Stimulated activated effector memory CD8-positive, alpha-beta T cell treated with anti-CD3 and anti-CD28 coated beads, Interleukin-12 subunit alpha, Interleukin-12 subunit beta, amount 100 ng/mL, for 72 hours (primary cell): ENCODE measurements at regions not wholly inside any gene's neighbourhood (a gene's known extent, or its start where the extent isn't known, plus 50 kb on each side); places are given as distances from the start of the nearest gene placed in this dataset.

Source experiments
- ATAC-seq: fragments of 150-1000 bp; cut with Tn5 transposase; 2 replicates; pipeline ENCODE4 v1.10.0; 2021
- DNase-seq, 2 donors: peaks; one replicate each; pipeline ENCODE4 v3.0.0; 2021 to 2022; ENCODE audit warnings: low spot score in 2 of 2
- H3K27ac Mint-ChIP-seq: one replicate; pipeline ENCODE4 v1.8.0; 2022; ENCODE audit warnings: mild to moderate bottlenecking, mixed read lengths
- H3K36me3 Mint-ChIP-seq: one replicate; pipeline ENCODE4 v1.8.0; 2022; ENCODE audit warnings: mild to moderate bottlenecking, mixed read lengths
- H3K4me1 Mint-ChIP-seq: one replicate; pipeline ENCODE4 v1.8.0; 2022; ENCODE audit warnings: mixed read lengths
- H3K4me3 Mint-ChIP-seq: one replicate; pipeline ENCODE4 v1.8.0; 2022; ENCODE audit warnings: mild to moderate bottlenecking, mixed read lengths
- H3K9me3 Mint-ChIP-seq: one replicate; pipeline ENCODE4 v1.8.0; 2022; ENCODE audit warnings: mixed read lengths

DNA sequence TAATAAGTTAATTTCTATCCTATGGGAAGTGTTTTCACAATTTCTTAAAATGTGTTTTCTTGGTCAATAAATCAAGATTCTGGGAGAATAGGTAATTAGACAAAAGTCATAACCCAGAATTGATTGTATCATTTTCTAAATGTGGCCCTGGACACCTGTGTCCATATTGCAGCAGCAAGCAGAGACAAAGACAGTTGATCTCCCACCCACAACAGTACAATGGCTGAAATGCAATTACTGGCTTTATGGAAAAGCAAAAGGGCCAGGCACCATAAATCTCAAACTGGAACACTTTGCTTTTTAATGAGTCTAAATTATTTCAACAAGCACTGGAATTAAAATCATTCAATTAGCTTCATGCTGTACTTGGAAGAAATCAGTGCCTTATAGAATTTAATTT is 157.2 kb downstream of the ESM1 start:
- no peak overlapping the region for H3K27ac Mint-ChIP-seq
- ATAC-seq (no peak), DNase-seq (no peak)
- H3K4me3 Mint-ChIP-seq, result no peak overlapping the region
- no peaks in the 10 kb centered on the region for H3K9me3 Mint-ChIP-seq
- no peaks in the 10 kb centered on the region for H3K36me3 Mint-ChIP-seq
- no peaks in the 10 kb centered on the region for H3K4me1 Mint-ChIP-seq

- no peak for DNase-seq
- H3K36me3 Mint-ChIP-seq, result no peaks in the 10 kb centered on the region
- no peaks in the 10 kb centered on the region for H3K4me1 Mint-ChIP-seq
- ATAC-seq, result no peak
- no peak overlapping the region for H3K4me3 Mint-ChIP-seq
- H3K27ac Mint-ChIP-seq, result no peak overlapping the region
- no peaks in the 10 kb centered on the region for H3K9me3 Mint-ChIP-seq
Measured at GRCh38 chr5:54825005-54825404, 160.4 kb downstream of the ESM1 start.

- DNase-seq, result no peak
- no peak overlapping the region for H3K4me3 Mint-ChIP-seq
- H3K4me1 Mint-ChIP-seq, result no peaks in the 10 kb centered on the region
- ATAC-seq, result no peak
- no peaks in the 10 kb centered on the region for H3K9me3 Mint-ChIP-seq
- no peak overlapping the region for H3K27ac Mint-ChIP-seq
- H3K36me3 Mint-ChIP-seq, result no peaks in the 10 kb centered on the region
Measured at GRCh38 chr5:54823006-54823405, 162.4 kb downstream of the ESM1 start.

DNA sequence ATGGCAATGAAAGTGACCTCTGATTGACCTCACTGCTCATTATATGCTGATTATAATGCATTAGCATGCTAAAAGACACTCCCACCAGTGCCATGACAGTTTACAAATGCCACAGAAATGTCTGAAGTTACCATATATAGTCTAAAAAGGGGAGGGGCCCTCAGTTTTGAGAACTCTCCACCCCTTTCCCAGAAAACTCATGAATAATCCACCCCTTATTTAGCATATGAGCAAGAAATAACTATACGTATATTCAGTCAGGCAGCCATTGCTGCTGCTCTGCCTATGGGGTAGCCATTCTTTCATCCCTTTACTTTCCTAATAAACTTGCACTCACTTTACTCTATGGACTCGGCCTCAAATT is 163.1 kb downstream of the ESM1 start:
- Mint-ChIP-seq H3K27ac (no peak overlapping the region), H3K36me3 (no peaks in the 10 kb centered on the region), H3K4me1 (no peaks in the 10 kb centered on the region), H3K4me3 (no peak overlapping the region), H3K9me3 (no peaks in the 10 kb centered on the region)
- no peak for DNase-seq
- no peak for ATAC-seq

DNA sequence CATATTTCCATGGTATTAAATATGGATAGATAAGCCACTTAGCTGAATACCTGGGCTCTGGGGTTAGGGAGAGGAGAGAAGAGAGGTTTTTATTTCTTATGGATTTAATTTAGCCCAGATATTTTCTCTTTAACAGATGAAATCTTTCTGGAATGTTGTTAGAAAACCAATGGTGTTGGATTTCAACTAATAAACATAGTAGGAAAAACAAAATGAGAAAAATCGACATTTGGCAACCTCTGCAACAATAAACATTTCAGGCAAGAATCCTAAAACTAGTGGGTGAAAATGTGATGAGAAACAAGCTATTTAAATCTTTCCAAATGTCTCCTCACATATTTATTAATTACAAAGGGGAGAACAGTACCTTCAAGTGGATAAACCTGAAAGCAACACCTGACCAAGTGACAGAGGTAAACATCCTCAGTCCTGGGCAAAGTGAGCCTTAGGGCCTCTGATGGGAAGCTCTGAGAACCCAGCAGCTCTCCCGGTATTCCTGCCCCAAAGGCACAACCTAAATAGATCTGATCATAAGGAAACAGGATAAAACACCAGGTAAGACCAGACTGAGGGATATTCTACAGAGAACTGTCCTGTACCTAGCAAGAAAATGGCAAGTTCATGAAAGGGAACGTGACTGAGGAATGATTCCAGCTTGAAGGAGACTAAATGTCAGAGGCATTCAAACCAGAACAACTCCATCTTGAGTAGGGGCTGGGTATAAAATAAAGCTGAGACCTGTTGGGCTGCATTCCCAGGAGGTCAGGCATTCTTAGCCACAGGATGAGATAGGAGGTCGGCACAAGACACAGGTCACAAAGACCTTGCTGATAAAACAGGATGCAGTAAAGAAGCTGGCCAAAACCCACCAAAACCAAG is 163.7 kb downstream of the ESM1 start:
- no peak for ATAC-seq
- DNase-seq, result no peak
- Mint-ChIP-seq H3K4me3 (no peak overlapping the region), H3K27ac (no peak overlapping the region), H3K4me1 (no peaks in the 10 kb centered on the region), H3K9me3 (no peaks in the 10 kb centered on the region), H3K36me3 (no peaks in the 10 kb centered on the region)

- no peaks in the 10 kb centered on the region for H3K4me1 Mint-ChIP-seq
- H3K4me3 Mint-ChIP-seq, result no peak overlapping the region
- no peak for DNase-seq
- no peak for ATAC-seq
- H3K36me3 Mint-ChIP-seq, result no peaks in the 10 kb centered on the region
- no peak overlapping the region for H3K27ac Mint-ChIP-seq
- no peaks in the 10 kb centered on the region for H3K9me3 Mint-ChIP-seq
Measured at GRCh38 chr5:54820346-54821134, 164.9 kb downstream of the ESM1 start.

GRCh38 chr5:54807421-54807820 is 178.0 kb downstream of the ESM1 start:
- Mint-ChIP-seq H3K9me3 (no peaks in the 10 kb centered on the region), H3K27ac (no peak overlapping the region), H3K36me3 (no peaks in the 10 kb centered on the region), H3K4me3 (no peak overlapping the region), H3K4me1 (peaks cover 13% of the 10 kb centered on the region)
- DNase-seq (no peak), ATAC-seq (no peak)

- Mint-ChIP-seq H3K4me3 (no peak overlapping the region), H3K36me3 (no peaks in the 10 kb centered on the region), H3K9me3 (no peaks in the 10 kb centered on the region), H3K27ac (peak overlapping the region; percentile 18), H3K4me1 (peaks cover 13% of the 10 kb centered on the region)
- no peak for DNase-seq
- ATAC-seq, result no peak
Measured at GRCh38 chr5:54804521-54804920, 180.9 kb downstream of the ESM1 start.

- H3K27ac Mint-ChIP-seq, result no peak overlapping the region
- H3K4me3 Mint-ChIP-seq, result no peak overlapping the region
- no peak for DNase-seq
- ATAC-seq, result no peak
- H3K4me1 Mint-ChIP-seq, result peaks cover 13% of the 10 kb centered on the region
- no peaks in the 10 kb centered on the region for H3K36me3 Mint-ChIP-seq
- H3K9me3 Mint-ChIP-seq, result no peaks in the 10 kb centered on the region
Measured at GRCh38 chr5:54804086-54804485, 181.3 kb downstream of the ESM1 start.

DNA sequence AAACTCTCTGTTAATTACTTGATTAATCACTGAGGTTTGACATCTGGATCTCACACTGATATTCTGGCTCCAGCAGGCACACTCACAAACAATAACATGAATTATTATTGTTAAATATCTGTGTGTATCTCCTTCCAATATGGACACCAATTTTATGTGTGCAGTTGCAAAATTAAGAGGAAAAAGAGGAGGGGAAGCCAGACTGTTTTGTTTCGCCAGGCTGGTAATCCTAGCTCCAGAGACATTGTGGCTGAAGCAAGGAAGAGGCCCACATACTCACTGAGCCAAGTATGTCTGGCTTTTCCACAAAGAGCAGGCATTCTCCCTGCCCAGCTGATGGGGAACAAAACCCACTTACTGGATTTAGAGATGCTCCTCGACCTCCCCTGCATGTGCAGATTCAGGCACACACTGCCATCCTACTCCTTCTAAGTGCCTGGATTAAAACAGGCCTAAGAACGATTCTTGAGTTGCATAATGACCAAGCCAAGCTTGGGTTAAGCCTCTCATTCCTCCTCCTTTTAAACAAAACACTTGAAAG is 181.9 kb downstream of the ESM1 start:
- no peak overlapping the region for H3K27ac Mint-ChIP-seq
- no peak for ATAC-seq

DNA sequence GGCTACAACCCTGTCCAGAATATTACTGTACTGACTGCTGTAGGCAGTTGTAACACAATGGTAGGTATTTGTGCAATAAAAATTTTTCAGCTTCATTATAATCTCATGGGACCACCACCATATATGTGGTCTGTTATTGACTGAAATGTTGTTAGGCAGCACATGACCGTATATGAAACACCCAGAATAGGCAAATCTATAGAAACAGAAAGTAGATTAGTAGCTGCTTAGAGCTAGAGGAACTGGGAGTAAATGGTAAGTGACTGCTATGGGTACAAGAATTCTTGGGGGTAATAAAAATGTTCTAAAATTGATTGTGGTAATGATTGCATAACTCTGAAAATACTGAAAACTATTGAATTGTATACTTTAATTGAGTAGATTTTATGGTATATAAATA is 185.7 kb downstream of the ESM1 start:
- no peaks in the 10 kb centered on the region for H3K36me3 Mint-ChIP-seq
- H3K9me3 Mint-ChIP-seq, result no peaks in the 10 kb centered on the region
- H3K27ac Mint-ChIP-seq, result no peak overlapping the region
- H3K4me1 Mint-ChIP-seq, result peaks cover 17% of the 10 kb centered on the region
- H3K4me3 Mint-ChIP-seq, result no peak overlapping the region
- DNase-seq (no peak), ATAC-seq (peak; percentile 61)

More for the DNA sequence above, 181.9 kb downstream of the ESM1 start:
- Mint-ChIP-seq H3K36me3 (no peaks in the 10 kb centered on the region), H3K4me1 (peaks cover 13% of the 10 kb centered on the region), H3K4me3 (no peak overlapping the region), H3K9me3 (no peaks in the 10 kb centered on the region)
- no peak for DNase-seq

DNA sequence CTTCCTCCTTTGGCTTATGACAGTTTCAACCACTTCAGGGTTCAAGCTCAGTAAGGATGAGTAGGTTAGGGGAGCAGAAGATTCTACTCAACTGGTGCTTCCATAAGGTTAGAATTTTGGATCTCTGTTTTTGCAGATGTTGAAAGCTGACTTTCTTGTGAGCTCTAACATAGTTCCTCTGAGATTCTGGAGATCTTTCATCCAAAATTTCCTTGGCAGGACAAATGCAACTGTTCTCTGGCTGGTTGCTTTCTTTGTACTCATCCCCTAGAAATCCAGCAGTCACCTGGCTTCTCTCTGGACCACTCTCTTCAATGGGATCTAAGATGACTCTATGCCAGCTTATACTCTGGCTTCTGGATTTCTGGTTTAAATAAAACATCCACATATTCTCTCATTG is 189.6 kb downstream of the ESM1 start:
- no peak for DNase-seq
- Mint-ChIP-seq H3K9me3 (no peaks in the 10 kb centered on the region), H3K36me3 (no peaks in the 10 kb centered on the region), H3K27ac (no peak overlapping the region), H3K4me3 (no peak overlapping the region), H3K4me1 (peaks cover 28% of the 10 kb centered on the region)
- no peak for ATAC-seq

GRCh38 chr5:54795284-54795683 is 190.1 kb downstream of the ESM1 start:
- H3K27ac Mint-ChIP-seq, result peak overlapping the region; percentile 95
- no peak for ATAC-seq
- peak overlapping the region; percentile 54 for H3K4me3 Mint-ChIP-seq

DNA sequence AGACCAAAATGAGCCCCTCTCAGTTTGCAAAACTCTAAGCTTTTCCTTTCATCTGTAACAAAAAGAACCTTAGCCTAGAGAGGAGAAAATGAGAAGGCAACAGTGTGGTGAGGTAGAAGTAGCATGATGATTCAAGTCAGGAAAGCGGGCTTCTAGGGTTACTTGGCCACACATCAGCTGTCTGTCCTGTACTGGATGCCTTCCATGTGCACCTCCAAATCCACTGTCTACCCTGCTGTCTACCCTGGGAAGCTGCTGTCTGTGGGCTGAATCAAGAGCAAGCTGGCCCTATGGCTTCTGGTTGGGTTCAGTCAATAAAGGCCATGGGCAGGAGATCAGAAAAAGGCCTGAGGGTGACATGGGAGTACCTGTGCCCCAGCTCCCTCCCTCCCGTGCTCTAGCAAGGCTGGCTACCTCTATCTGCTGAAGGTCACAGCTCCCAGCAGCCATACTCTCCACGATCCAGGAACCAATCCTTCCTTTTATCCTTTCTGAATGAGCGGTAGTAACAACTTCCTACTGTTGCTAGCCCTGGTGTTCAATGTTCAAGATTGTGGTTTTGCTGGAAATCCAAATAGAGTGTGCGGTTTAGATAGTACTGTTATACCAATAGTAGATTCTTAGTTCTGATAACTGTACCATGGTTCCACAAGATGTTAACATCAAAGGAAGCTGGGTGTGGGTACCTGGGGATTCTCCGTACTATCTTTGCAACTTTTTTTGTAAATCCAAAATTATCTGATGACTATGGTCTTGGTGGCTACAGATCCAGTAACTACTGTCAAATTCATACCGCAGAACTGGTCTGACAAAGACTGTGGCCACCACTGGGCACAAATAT is 191.0 kb downstream of the ESM1 start:
- Mint-ChIP-seq H3K4me3 (peak overlapping the region; percentile 54), H3K36me3 (no peaks in the 10 kb centered on the region), H3K27ac (peak overlapping the region; percentile 95), H3K9me3 (peaks cover 3% of the 10 kb centered on the region), H3K4me1 (peaks cover 28% of the 10 kb centered on the region)
- peak; percentile 89 for ATAC-seq
- peak in 1 of 2 donors; percentile 4 for DNase-seq

More at GRCh38 chr5:54795284-54795683, 190.1 kb downstream of the ESM1 start:
- H3K36me3 Mint-ChIP-seq, result no peaks in the 10 kb centered on the region
- peaks cover 28% of the 10 kb centered on the region for H3K4me1 Mint-ChIP-seq
- peaks cover 3% of the 10 kb centered on the region for H3K9me3 Mint-ChIP-seq
- DNase-seq, result no peak
